GM12878 (cell line): ENCODE measurements at regions not wholly inside any gene's neighbourhood (a gene's known extent, or its start where the extent isn't known, plus 50 kb on each side); places are given as distances from the start of the nearest gene placed in this dataset.

Source experiments
- ATAC-seq: fragments of 200-7000 bp; cut with Tn5 transposase; 3 replicates; pipeline ENCODE4 v1.9.1; 2020; ENCODE audit warnings: mild to moderate bottlenecking, moderate library complexity
- BruUV-seq: library from RNA; stranded (reverse); fragments of 400-500 nt; replicated peaks from 2 replicates; lab custom pipeline; 2021; lab: Mats Ljungman, UMichigan
- CTCF ChIA-PET: fragments of 300-600 bp; sonication (Branson Sonifier 250); formaldehyde crosslinking; extraction: SDS; loops from one replicate; lab custom pipeline; 2021; ENCODE audit warnings: inconsistent platforms; lab: Yijun Ruan, JAX
- POLR2A ChIA-PET: fragments of 350-600 bp; formaldehyde crosslinking; extraction: SDS; loops from one replicate; lab custom pipeline; 2021; ENCODE audit warnings: inconsistent platforms; lab: Charles Lee
- RAD21 ChIA-PET: fragments of 300-600 bp; sonication (Branson Sonifier 250); formaldehyde crosslinking; loops from one replicate; lab custom pipeline; 2023; ENCODE audit warnings: antibody characterized with exemption; ENCODE audit not compliant: unreplicated experiment; lab: Charles Lee
- SMC1A ChIA-PET: fragments of 300-600 bp; sonication (Branson Sonifier 250); formaldehyde crosslinking; loops from one replicate; lab custom pipeline; 2023; ENCODE audit not compliant: unreplicated experiment, uncharacterized antibody; lab: Charles Lee
- DNase-seq: peaks from one replicate; pipeline ENCODE4 v3.0.0-alpha.2; 2011; ENCODE audit warnings: low read depth, low spot score
- FAIRE-seq: peaks from 3 replicates; lab custom pipeline; 2011; peaks lifted over from hg19 to GRCh38; lab: Jason Lieb, UNC
- H2AFZ ChIP-seq: 2 replicates; pipeline ENCODE4 v1.6.0; 2011; ENCODE audit warnings: low read depth, low read length, control low read depth; ENCODE audit not compliant: control insufficient read depth
- H3K27ac ChIP-seq: 2 replicates; pipeline ENCODE4 v1.5.1; 2011; ENCODE audit warnings: control low read depth; ENCODE audit not compliant: control insufficient read depth, insufficient read depth
- H3K27me3 ChIP-seq, 2 experiments: replicated peaks in 1 of 2; 2 replicates each; pipeline versions ENCODE4 v1.6.0 to v1.6.1; 2011; ENCODE audit warnings: low read length in 1 of 2; ENCODE audit not compliant: control insufficient read depth in 2 of 2, insufficient read depth in 2 of 2
- H3K36me3 ChIP-seq, 2 experiments: 2 replicates each; pipeline ENCODE4 v1.5.1; 2011; ENCODE audit warnings: low read length in 1 of 2; ENCODE audit not compliant: control insufficient read depth in 2 of 2, insufficient read depth in 2 of 2
- H3K4me1 ChIP-seq: 2 replicates; pipeline ENCODE4 v1.6.1; 2011; ENCODE audit warnings: mild to moderate bottlenecking, low read length, moderate library complexity, mixed read lengths; ENCODE audit not compliant: control insufficient read depth, insufficient read depth
- H3K4me2 ChIP-seq: 2 replicates; pipeline ENCODE4 v1.6.0; 2011; ENCODE audit warnings: control low read depth; ENCODE audit not compliant: control insufficient read depth, insufficient read depth
- H3K4me3 ChIP-seq: fragments of 200-600 bp; sonication (generic); 2 replicates; pipeline ENCODE4 v1.5.1; 2016
- H3K79me2 ChIP-seq: 2 replicates; pipeline ENCODE4 v1.6.0; 2011; ENCODE audit warnings: low read length; ENCODE audit not compliant: control insufficient read depth, insufficient read depth
- H3K9ac ChIP-seq: 2 replicates; pipeline ENCODE4 v1.8.0; 2011; ENCODE audit warnings: low read length, control low read depth, mixed read lengths; ENCODE audit not compliant: control insufficient read depth, insufficient read depth
- H3K9me3 ChIP-seq: replicated peaks from 3 replicates; pipeline ENCODE4 v1.5.1; 2011; ENCODE audit warnings: mild to moderate bottlenecking, low read length; ENCODE audit not compliant: control insufficient read depth, insufficient read depth
- H4K20me1 ChIP-seq: 2 replicates; pipeline ENCODE4 v1.6.0; 2011; ENCODE audit not compliant: control insufficient read depth, insufficient read depth
- BACH1 ChIP-seq: fragments of 450-650 bp; IDR thresholded peaks from 2 replicates; pipeline ENCODE4 v1.6.1; 2017; ENCODE audit warnings: mild to moderate bottlenecking, borderline replicate concordance
- E4F1 ChIP-seq: fragments of 450-650 bp; IDR thresholded peaks from 2 replicates; pipeline ENCODE4 v1.6.1; 2018; ENCODE audit warnings: borderline replicate concordance, mild to moderate bottlenecking; ENCODE audit not compliant: partially characterized antibody
- EGR1 ChIP-seq, 2 experiments: IDR thresholded peaks; 1 replicate in 1 of 2; 2 replicates in 1 of 2; pipeline ENCODE4 v1.6.1; 2011 to 2012; ENCODE audit warnings: low read depth in 2 of 2, low read length in 2 of 2, borderline replicate concordance in 1 of 2, mild to moderate bottlenecking in 1 of 2, moderate library complexity in 1 of 2
- ELK1 ChIP-seq: IDR thresholded peaks from 2 replicates; pipeline ENCODE4 v1.6.1; 2012; ENCODE audit warnings: low read depth, low read length, improper control_type of control experiment
- NFXL1 ChIP-seq: fragments of 450-650 bp; IDR thresholded peaks from 2 replicates; pipeline ENCODE4 v1.6.1; 2017; ENCODE audit warnings: antibody characterized with exemption, mild to moderate bottlenecking, borderline replicate concordance
- NR2C1 ChIP-seq: fragments of 450-650 bp; IDR thresholded peaks from 2 replicates; pipeline ENCODE4 v1.6.1; 2017; ENCODE audit warnings: antibody characterized with exemption, mild to moderate bottlenecking, moderate library complexity
- PML ChIP-seq: IDR thresholded peaks from 2 replicates; pipeline ENCODE4 v1.6.1; 2012; ENCODE audit warnings: low read length, inconsistent platforms
- POLR2AphosphoS5 ChIP-seq: IDR thresholded peaks from 2 replicates; pipeline ENCODE4 v1.6.1; 2011; ENCODE audit warnings: mild to moderate bottlenecking, low read length, inconsistent platforms
- RELB ChIP-seq: fragments of 450-650 bp; IDR thresholded peaks from 2 replicates; pipeline ENCODE4 v1.6.1; 2017; ENCODE audit warnings: low read depth, mild to moderate bottlenecking, moderate library complexity
- ZNF207 ChIP-seq: fragments of 450-650 bp; IDR thresholded peaks from 2 replicates; pipeline ENCODE4 v1.6.1; 2014; ENCODE audit warnings: antibody characterized with exemption, mild to moderate bottlenecking, borderline replicate concordance
- WGBS: methylation state at CpG from one replicate; pipeline ENCODE4 v1.1.6; 2016; ENCODE audit warnings: low lambda C conversion rate; ENCODE audit not compliant: insufficient replicate concordance, insufficient coverage; ENCODE audit errors: missing lambda C conversion rate; 5-methylcytosine and 5-hydroxymethylcytosine counted together
- in situ Hi-C: fragments of 300-500 bp; cut with MboI; formaldehyde crosslinking; loops from 9 replicates; pipeline ENCODE4 v1.14.3; 2018; ENCODE audit warnings: mixed read lengths
- intact Hi-C: fragments of 100-400 bp; cut with micrococcal nuclease; formaldehyde crosslinking; loops from one replicate; pipeline ENCODE4 v1.14.2; 2022; ENCODE audit not compliant: unreplicated experiment

- Histone ChIP-seq H3K27me3 (no peaks in the 10 kb centered on the region), H3K27ac (no peak overlapping the region), H3K9me3 (no peaks in the 10 kb centered on the region; the same call in 2 of the 3 replicates), H3K36me3 (no peaks in the 10 kb centered on the region), H3K4me2 (no peak overlapping the region), H2AFZ (no peak overlapping the region), H3K4me3 (no peak overlapping the region), H3K4me1 (no peaks in the 10 kb centered on the region), H3K79me2 (no peaks in the 10 kb centered on the region), H3K9ac (no peak overlapping the region), H4K20me1 (no peaks in the 10 kb centered on the region)
- 56% methylated on average over 19 of the region's 19 CpGs for WGBS
- intact Hi-C loops: no loop called here
- TF ChIP-seq BACH1: no peak
- no peak for TF ChIP-seq ZNF207
- SMC1A ChIA-PET: no interaction called here
- RAD21 ChIA-PET: no interaction called here
- CTCF ChIA-PET: interaction anchor here (0.6 kb wide), 1 partner anchor 787 kb away, joined by 3 read pairs; no protein-coding TSS in a partner anchor
- in situ Hi-C loops: no loop called here
- BruUV-seq: no TSS peak
- FAIRE-seq (no peak), DNase-seq (no peak), ATAC-seq (no peak)
- POLR2A ChIA-PET: no interaction called here
These were observed 585.0 kb upstream of the HS6ST1 start for GRCh38 chr2:128903637-128904036.

GRCh38 chr2:128911276-128911675, 592.6 kb upstream of the HS6ST1 start:
- Histone ChIP-seq H3K4me1 (no peaks in the 10 kb centered on the region), H3K27me3 (no peaks in the 10 kb centered on the region), H3K27ac (no peak overlapping the region), H3K36me3 (no peaks in the 10 kb centered on the region), H2AFZ (no peak overlapping the region), H3K9me3 (no peaks in the 10 kb centered on the region), H3K79me2 (no peaks in the 10 kb centered on the region), H3K9ac (no peak overlapping the region), H3K4me2 (no peak overlapping the region), H3K4me3 (no peak overlapping the region), H4K20me1 (no peaks in the 10 kb centered on the region)
- CTCF ChIA-PET: no interaction called here
- RAD21 ChIA-PET: no interaction called here
- intact Hi-C loops: no loop called here
- 0% methylated on average over 1 of the region's 1 CpG for WGBS
- TF ChIP-seq NR2C1: no peak
- TF ChIP-seq RELB: no peak
- no peak for TF ChIP-seq PML
- TF ChIP-seq E4F1: no peak
- no peak for TF ChIP-seq NFXL1
- no peak for TF ChIP-seq EGR1 (IDR thresholded peaks at IDR 0.05; ENCODE audit: borderline replicate concordance in 1 of 2, low read depth in 2 of 2, low read length in 2 of 2)
- no peak for TF ChIP-seq POLR2AphosphoS5
- no peak for TF ChIP-seq ELK1
- no peak for ATAC-seq
- no TSS peak for BruUV-seq
- no peak for FAIRE-seq
- in situ Hi-C loops: no loop called here
- SMC1A ChIA-PET: interaction anchor here (1.2 kb wide), 1 partner anchor 47 kb away, joined by 3 read pairs; no protein-coding TSS in a partner anchor
- POLR2A ChIA-PET: no interaction called here
- DNase-seq: no peak
